NCI-H2227 (cell line): ENCODE measurements at regions not wholly inside any gene's neighbourhood (a gene's known extent, or its start where the extent isn't known, plus 50 kb on each side); places are given as distances from the start of the nearest gene placed in this dataset.
"Not testable (repeated sequence)": the region's sequence is repeated elsewhere in the genome, so short reads cannot be mapped to it uniquely, and the experiment has no call there.

Source experiments
- DNase-seq: peaks from one replicate; lab custom pipeline; 2025; ENCODE audit not compliant: unreplicated experiment; lab: John Stamatoyannopoulos, UW

DNA sequence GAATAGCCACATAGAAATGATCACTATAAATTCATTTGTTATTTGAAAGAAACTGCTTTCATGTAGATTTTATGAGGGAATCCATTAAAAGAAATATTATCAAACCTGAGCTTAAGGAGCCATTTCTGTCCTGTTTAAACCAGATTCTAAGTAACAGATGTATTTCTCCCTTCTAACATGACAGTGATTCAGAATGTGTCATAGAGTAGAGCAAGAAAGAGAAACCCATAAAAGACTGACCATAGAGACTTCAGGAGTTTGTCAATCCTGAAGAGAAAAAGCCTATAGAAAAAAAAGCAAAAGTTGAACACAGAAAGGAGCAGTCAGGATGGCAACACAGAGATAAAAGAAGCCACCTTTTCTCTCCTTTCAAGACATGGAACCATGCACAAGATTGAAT, 390.6 kb downstream of the PRIM2 start:
- DNase-seq = not testable (repeated sequence)

DNA sequence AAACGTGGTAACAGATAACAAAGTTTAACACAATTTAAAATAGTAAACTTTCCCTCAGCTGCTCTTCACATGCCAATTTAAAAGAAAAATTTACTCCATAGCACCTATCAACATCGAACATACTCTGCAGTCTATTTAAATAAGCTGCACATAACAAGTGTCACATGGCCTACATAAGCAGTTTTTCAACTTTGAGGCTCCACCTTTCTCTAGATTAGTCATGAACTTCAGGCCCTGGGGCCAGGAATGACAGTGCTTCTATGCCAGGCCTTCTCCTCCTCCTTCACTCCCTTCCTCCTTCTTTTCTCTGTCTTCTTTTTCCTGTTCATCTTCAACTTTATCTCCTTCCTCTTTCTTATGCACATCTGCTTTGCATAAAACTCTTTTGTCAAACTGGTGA, 405.1 kb downstream of the PRIM2 start:
- DNase-seq = not testable (repeated sequence)

DNA sequence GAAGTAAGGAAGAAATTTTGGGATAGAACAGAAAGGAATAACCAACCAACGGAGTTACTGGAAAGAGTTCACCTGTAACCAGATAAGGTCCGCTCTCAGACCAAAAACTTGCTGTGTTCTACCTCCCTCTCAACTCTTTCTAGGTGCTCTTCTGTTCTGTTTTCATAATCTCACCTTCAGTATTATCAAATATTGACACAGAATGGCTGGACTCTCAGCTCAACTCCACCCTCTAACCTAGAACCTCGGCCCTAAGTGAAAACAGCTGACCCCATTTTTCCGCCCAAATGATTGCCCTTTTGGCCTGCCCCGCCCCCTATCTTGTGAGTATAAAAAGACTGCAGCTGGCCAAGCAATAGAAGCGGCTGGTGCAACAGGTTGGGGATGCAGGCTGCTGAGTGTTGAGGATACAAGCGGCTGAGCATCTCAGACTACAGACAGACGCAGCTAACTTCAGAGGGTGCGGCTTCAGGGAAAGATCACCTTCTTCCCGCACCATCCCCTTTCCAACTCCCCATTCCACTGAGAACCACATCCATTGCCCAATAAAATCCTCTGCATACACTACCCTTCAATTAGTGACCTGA, 406.5 kb downstream of the PRIM2 start:
- DNase-seq = not testable (repeated sequence)

DNA sequence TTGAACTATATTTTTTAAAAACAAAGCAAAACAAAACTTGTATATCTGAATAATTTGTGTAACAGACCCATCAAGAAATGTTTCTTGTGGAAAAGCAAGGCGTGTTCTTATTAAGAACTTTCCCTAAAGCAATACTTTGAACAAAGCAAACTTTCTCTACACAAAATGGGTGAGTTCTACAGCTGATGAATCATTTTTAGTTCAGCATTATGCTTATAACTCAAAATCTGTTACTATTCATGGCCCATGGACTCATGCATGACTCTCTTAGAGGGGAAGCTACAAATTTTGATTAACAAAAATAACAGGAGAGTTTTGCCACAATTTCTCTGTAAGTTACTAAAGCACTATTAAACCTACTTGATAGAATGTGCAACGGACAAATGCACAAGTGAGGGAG, 412.0 kb downstream of the PRIM2 start:
- not testable (repeated sequence) for DNase-seq

DNA sequence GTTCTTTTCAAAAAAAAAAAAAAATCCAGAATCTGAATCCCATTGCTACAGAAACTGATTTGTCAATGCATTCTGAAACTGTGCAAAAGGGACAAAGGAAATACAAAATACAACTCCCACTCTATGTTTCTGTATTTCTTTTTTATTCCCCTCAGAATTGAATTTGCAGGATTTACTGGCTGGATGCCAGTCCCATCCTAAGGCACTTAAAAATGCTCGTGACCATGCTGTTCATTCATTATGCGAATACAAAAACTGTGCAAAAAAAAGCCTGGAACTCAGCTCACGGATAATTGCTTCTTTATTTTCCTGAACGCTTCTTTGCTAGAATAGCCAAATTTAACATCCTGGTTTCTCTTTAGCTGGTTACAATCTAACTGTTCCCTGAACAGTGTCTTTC, 413.3 kb downstream of the PRIM2 start:
- DNase-seq = not testable (repeated sequence)

DNA sequence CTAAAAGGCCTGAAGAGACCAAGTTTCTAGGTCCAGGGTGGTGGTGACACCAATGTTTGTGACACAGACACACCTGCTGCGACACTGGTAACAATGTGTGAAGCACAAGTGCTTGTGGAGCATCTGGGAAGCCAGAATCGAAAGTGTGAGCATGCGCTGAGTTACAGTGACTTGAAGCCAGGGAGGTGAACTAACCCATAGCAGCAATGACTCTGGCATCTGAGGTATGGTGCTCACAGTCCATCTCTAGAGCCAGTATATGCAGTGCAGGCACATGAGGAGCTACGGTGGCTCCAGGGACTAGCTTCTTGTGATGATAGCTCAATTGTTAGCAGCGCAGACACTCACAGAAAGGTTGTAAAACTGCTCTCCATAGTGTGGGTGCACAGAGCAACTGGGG, 430.3 kb downstream of the PRIM2 start:
- not testable (repeated sequence) for DNase-seq

DNA sequence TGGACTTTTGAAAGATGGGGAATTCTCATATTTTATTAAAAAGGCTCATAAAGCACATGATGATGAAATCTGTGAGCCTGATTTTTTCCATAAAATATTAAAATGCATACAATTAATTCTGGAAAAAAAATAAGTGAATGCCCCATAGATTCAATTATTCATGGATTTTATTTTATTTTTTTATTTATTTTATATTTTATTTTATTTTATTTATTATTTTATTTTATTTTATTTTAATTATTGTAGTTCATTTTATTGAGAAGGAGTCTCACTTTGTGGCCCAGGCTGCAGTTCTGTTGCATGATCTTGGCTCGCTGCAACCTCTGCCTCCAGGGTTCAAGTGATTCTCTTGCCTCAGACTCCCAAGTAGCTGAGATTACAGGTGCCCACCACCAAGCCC, 442.4 kb downstream of the PRIM2 start:
- DNase-seq = not testable (repeated sequence)

DNA sequence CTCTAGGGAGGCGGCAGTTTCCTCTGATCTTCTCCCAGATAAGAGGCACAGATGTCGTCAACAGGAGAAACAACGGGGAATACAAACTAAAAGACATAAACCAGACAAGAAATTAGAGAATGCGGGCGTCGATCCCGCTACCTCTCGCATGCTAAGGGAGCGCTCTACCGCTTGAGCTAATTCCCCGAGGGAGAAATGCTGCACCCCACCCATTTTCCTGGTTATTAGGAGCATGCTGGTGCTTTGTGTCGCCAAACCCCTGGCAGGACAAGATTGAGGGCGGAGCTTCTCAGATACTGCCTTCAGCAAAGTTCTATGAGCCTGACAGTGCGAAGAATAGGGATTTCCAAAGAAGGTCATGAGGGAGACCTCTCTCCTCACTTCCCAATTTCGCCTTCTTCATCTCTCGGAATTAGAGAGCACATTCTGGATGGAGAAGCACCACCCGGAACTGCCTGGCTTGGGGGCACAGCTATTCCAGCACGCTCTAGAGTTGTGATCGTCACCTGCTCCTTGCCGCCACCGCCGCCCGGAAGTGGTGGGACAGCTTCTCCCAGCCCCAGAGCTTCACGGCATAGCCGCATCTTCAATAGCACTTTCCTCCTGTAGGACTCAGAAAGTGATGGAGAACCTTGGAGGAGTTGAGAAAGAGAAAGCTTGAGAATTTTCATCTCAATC, 475.4 kb downstream of the PRIM2 start:
- DNase-seq = not testable (repeated sequence)

DNA sequence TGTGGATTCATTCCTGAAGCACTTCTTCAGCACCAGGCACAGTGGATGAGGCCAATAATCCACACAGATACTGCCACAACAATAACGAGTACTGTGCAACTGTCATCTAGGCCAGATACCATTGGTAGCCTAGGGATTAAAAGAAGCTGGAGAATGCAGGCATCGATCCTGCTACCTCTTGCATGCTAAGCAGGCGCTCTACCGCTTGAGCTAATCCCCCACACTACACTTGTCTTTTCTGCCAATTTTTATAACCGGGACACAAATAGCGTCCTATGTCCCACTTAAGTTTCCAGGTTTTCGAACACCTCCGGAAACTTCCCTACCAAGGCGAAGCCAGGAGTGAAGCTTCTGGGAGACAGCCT, 475.9 kb downstream of the PRIM2 start:
- not testable (repeated sequence) for DNase-seq

DNA sequence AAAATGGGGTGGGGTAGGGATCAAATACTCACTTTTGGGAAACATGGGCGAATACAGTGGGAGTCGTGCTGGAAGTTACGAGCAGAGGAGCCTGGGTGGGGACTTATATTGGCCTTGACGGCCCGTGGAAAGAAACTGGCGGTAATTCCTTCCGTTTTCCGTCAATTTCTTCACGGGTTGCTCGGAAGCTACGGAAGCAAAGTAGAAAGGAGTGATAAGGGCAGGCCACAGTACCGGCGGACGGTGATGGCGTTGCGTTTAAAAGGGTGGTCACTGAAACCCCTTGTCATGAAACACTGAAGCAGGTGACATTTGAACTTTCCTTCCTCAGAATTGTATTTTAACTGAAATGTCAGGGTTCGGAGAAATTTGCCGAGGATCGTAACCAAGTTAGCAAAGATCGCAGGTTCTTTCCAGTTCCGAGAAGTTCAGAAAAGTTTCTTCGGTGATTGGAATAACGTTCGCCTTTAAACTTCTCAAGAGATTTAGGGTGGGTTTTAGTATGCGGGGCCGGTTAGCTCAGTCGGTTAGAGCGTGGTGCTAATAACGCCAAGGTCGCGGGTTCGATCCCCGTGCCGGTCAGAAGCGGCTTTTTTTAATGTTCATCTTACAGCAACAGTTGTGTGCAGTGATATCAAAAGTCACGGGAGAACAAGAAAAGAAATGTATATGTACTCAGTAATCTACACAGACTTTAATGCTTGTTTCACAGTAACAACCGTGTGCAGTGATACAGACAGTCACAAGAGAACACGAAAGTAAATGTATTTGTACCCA, 482.5 kb downstream of the PRIM2 start:
- not testable (repeated sequence) for DNase-seq

DNA sequence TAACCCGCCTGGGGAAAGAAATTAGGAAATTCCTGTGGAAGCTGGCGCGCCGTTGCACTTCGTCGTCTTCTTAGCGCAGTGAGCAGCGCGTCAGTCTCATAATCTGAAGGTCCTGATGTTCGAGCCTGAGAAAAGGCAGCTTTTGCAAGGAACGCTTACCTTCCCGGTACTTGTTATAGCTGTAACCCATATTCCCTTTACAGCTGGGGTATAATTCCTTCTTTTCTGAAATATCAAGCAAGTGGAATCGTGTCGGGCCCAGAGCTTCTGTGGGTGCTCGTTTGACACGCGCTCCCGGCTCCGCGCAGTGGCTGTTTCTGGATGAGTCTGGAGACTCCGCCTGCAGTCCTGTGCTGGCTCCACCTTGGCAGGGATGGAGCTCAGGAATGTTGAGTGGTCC, 491.2 kb downstream of the PRIM2 start:
- not testable (repeated sequence) for DNase-seq

DNA sequence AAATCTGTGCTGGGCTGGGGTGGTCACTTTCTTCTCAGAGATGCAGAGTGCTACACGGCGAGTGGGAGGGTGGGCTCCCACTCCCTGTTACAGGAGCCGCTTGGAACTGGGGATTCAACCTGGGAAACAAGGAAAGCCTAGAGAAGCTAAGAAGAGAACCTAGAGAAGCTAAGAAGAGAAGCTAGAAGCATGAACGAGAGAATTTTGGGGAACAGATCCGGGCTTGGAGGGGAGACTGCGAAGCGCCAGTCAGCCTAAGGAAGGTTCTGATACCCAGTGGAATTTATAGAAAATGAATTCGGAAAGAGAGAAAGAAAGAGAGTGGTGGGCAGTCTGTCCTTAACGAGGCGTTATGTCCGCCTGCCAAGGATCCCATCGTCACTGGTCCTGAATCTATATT, 492.0 kb downstream of the PRIM2 start:
- DNase-seq = not testable (repeated sequence)

DNA sequence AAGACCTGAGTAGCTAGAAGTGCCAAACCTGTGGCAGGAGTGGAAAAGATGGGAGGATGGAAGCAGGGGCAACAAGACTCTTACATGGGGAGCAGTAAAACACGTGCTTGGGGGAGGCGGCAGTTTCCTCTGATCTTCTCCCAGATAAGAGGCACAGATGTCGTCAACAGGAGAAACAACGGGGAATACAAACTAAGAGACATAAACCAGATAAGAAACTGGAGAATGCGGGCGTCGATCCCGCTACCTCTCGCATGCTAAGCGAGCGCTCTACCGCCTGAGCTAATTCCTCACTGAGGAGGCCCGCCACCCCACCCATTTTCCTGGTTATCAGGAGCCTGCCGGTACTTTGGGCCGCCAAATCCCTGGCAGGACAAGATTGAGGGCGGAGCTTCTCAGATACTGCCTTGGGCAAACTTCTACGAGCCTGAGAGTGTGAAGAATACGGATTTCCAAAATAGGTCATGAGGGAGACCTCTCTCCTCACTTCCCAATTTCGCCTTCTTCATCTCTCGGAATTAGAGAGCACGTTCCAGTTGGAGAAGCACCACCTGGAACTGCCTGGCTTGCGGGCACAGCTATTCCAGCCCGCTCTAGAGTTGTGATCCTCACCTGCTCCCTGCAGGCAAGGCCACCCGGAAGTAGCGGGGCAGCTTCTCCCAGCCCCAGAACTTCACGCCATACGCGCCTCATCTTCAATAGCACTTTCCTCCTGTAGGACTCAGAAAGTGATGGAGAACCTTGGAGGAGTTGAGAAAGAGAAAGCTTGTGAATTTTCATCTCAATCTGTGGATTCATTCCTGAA, 496.0 kb downstream of the PRIM2 start:
- not testable (repeated sequence) for DNase-seq

DNA sequence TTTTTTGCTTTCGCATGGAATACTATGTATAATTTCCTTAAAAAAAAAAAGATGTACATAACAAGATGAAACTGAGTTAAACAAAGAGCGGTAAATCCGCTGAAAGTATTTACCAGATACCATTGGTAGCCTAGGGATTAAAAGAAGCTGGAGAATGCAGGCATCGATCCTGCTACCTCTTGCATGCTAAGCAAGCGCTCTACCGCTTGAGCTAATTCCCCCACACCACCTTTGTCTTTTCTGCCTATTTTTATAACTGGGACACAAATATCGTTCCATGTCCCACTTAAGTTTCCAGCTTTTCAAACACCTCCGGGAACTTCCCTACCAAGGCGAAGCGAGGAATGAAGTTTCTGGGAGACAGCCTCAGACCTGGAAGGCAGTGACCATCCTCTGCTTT, 498.4 kb downstream of the PRIM2 start:
- not testable (repeated sequence) for DNase-seq

DNA sequence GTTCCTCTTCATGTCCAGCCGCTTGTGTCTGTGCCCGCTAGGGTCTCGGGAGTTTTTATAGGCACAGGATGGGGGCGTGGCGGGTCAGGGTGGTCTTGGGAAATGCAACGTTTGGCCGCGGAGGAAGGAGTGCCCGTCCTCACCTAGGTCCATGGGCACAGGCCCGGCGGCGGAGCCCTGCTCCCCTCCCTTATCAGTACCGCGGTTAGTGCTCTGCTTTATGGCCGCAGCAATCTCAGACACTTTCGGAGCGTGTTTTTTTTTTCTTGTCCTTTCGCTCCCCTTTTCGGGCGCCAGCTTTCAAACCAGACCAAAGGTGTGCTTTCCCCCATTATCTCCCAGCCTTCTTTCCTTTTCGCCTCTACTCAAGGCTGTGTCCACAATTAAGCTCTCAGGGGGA, 503.9 kb downstream of the PRIM2 start:
- not testable (repeated sequence) for DNase-seq

DNA sequence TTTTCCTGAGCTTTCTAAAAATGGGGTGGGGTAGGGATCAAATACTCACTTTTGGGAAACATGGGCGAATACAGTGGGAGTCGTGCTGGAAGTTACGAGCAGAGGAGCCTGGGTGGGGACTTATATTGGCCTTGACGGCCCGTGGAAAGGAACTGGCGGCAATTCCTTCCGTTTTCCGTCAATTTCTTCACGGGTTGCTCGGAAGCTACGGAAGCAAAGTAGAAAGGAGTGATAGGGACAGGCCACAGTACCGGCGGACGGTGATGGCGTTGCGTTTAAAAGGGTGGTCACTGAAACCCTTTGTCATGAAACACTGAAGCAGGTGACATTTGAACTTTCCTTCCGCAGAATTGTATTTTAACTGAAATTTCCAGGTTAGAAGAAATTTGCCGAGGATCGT, 505.0 kb downstream of the PRIM2 start:
- not testable (repeated sequence) for DNase-seq

DNA sequence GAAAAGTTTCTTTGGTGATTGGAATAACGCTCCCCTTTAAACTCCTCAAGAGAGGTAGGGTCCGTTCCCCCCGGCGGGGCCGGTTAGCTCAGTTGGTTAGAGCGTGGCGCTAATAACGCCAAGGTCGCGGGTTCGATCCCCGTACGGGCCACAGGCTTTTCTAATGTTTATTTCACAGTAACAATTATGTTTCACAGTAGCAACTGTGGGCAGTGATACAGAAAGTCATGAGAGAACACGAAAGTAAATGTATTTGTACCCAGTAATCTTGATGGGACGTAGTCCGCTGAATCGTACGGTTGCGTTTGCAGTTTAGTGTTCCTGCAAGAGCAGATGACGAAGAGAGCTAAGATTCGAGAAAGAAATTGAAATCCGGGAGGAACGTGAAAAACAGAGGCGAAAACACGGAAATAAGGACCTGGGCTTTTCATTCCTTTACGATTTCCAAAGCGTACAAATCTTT, 505.5 kb downstream of the PRIM2 start:
- no peak for DNase-seq

DNA sequence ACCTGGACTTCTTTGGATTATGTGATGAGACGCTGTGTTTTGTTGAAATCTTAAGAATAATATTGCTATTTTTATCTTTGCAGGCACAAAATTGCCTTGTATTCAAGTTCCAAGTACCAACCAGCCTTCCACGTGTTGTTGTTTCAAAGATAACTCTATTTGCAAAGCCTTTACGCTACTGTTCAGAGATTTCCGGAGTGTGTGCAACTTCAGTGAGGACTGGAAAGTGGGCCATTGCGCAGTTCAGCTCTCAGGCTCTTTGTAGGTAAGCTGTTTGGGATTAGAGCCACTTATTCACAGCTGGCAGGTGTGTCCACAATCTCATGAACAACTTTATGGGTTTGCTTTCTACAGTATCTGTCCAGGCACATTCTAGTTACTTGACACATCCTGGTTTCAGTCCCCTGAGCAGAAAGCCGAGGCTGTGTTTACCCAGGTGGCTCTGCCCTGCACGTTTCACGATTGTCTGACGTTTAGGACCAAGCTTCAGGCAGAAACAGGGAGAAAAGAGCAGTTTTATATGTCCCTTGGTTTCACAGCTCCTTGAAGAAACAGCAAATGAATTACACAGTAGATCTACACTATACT, 520.3 kb downstream of the PRIM2 start:
- not testable (repeated sequence) for DNase-seq

DNA sequence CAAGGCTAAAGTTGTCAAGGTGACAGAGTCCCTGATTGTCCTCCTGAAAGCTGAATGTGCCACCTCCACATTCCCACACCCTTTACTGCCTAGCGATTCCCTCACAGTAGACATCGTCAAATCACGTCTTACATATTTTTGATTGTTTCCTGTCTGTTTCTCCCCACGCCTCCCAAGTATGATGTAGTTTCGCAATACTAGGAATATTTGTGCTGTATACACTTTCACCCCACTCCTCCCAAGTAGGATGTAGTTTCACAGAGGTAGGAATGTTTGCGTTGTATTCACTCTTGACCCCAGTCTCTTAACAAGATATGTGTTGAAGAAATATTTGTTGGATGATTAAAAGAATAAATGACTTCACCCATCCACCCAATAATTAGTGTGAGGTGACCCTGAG, 524.1 kb downstream of the PRIM2 start:
- not testable (repeated sequence) for DNase-seq

DNA sequence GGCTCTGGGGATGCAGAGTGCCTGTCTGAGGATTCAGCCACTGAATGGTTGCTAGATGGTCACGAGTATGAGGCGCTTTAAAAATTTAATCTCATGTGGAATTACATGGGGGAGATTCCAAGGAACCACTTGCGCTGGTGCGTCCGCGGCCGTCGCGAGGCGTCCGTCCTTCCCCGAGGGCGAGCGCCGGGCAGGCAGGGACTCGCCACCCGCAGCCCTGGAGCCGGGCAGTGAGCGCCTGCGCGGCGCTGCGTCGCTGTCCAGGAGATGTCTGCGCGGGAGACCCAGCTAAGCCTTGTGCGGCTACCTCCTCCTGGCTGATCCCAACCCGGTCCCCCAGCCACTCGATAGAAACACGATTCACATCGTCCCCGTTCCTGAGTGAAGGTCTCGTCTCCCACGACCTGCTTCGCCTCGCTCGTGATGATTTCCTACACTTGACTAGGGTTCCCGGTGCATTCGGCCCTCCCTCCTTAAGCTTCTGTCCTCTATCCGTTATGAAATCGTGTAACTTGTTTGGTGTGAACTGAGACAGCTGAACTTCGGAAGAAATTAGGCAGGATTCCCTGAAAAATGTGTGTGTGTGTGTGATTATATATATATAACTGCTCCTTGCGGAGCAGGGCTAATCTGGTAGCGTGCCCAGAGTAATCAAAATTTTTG, 536.4 kb downstream of the PRIM2 start:
- peak; percentile 9 for DNase-seq
